Stimulated activated CD4-positive, alpha-beta T cell treated with anti-CD3 and anti-CD28 coated beads, Interleukin-12 subunit alpha, Interleukin-12 subunit beta, amount 100 ng/mL, for 24 hours (primary cell): ENCODE measurements at regions not wholly inside any gene's neighbourhood (a gene's known extent, or its start where the extent isn't known, plus 50 kb on each side); places are given as distances from the start of the nearest gene placed in this dataset.

Source experiments
- DNase-seq, 2 experiments: peaks; one replicate each; pipeline ENCODE4 v3.0.0-alpha.2; 2020; ENCODE audit warnings: low read depth in 2 of 2

DNA sequence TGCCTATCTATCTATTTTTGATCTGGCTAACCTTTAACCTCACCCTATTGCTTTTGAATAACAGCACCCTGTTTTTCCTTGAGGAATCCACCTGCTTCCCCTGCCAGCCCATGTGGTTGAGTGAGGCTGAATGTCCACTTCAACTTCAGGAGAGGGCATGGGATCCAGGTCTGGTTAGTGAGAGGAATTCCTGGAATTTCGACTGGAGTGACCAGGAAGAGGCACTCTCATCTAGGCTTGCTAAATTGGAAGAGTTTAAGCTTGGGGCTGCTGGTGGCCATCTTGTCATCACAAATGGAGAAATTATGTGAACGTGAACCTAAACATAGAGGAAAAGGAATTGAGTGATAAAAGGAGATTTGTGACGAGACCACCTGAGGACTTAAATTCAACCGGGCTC is 322.1 kb downstream of the OSTF1 start:
- DNase-seq = no peak

DNA sequence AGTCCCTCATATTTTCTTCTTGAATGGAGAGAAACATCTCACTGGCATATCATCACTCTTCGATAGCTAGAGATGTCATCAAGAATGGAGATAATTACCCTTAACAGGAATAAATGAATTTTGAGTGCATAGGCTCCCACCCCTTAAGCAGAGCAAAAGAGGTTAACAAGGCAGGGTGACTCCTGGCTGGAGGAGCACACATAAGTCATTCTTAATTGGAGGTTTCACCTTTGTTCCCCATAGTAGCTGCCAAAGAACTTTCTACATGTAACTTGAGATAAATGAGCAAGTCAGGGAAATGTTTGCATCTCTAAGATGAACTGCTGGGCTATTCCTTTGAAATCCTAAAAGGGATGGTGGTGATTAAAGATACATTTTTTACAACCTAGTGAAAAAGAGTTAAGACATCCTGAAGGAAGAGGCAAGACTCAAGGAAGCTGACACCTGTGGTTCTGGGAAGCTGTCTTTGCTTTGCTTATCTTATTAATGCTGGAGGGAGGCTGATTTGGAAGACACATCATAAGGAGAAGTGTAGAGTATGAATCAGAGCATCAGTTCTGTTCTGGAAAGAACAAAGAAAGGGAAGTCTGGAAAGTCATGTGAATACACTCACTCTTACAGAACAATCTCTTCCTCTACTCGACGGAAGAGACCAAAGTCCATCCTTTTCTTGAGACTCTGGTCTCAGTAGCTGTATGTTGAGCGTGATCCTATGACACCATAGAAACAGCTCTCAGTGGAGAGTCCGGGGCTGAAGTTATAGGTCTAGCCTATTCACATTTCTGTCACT is 326.3 kb downstream of the OSTF1 start:
- no peak for DNase-seq

DNA sequence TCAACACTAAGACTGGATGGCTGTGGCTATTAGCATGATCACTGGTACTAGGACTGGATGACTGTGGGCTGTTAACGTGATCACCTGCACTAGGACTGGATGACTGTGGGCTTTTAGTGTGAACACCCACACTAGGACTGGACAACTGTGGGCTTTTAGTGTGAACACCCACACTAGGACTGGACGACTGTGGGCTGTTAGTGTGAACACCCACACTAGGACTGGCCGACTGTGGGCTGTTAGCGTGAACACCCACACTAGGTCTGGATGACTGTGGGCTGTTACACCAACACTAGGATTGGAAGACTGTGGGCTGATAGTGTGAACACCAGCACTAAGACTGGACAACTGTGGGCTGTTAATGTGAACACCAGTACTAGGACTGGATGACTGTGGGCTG is 329.2 kb downstream of the OSTF1 start:
- DNase-seq = no peak

DNA sequence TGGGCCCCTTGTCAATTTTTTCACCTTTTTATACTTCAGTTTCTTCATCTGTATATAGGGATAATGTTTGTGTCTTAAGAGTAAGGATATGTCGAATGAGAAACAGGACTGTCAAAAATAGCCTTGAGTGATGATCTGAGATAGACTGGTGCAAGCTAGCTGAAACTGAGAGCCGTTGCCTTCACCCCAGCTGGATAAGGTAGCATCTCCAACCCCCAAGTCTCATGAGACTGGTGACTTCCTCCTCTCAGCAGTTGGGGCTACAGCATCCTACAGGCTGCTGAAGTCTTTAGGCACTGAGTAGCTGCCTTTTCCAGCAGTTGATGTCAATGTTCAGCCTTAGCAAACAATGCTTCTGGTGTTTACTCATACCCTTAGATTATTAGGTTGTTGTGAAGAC is 330.2 kb downstream of the OSTF1 start:
- DNase-seq = no peak

DNA sequence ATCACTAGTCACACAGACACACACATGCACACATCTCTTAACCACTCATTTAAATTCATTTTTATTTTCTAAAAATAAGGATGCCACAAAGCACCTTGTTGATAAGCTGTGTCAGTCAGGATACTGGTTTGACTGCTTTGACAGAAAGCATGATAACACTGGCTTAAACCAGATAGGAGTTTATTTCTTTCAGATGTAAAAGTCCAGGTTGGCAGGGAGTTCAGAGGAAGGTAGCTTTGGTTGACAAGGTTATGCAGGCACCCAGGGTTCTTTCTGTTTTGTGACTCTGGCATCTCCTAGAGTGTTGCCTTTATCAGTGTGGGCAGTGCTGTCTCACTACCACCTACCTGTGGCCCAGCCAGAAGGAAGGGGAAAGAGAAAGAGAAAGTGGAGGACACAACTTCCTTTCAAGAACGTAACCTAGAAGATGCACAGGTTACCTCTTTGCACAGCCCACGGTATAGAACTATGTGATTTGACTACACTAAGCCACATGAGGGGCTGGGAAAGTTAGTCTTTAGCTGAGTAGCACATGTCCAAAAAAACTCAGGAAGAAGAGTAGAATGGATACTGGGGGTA is 334.7 kb downstream of the OSTF1 start:
- no peak for DNase-seq

DNA sequence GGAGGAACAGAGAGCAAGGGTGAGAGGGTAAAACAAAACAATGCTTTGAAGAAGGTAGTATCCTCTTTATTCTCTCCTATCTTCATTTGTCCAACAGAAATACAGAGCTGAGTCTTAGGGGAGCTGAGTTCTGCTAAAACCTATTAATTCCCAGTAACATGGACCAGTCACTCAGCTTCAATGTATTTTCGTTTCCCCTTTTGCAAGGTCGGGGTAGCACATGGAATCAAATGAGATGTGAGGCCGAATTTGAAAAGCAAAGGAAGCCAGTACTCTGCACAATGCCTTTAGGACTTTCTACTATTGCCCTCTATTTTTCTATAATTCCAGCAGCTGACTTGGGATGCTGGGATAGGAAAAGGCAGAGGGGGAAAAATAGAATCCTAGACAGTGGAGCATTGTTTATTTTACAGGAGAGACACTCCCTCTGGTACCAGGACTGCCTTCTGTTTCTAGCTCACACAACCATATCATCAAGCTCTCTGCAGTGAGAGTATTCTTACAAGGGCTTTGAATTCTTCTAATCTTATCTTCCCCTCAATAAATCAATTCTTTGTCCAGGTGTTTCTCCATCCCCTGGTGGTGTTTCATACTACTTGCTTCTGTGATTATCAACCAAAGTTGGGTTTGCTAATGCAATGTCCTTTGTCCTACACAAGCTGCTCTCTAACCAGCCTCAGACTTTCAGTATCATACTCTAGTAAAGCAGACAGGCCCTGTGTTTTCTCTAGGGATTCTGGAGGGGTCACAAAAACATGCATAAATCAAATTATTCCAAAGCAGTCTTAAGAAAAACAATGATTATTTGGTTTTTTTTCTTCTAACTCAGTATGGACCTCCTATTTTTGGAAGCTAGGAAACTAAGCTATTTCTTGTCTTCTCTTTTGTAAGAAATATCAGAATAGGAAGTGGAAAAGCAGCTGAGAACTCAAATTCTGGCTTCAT is 341.5 kb downstream of the OSTF1 start:
- DNase-seq = no peak

DNA sequence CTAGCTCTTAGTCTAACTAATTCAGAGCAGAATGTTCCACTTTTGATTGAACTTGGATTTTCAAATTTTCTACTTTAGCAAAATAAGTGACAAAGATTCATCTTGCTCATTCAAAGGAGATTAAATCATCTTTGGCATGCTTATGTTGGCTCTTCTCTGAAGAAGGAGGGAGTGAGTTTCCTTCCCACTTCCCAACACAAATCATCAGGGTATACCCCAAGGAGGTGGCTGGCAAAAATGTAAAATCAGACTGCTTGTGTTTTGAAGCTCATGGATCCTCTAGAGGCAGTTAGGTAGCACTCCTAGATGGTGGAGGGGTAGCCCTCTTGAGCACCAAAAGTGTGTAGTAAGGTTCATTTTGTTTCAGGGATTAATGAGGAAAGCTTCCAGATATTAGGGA is 343.1 kb downstream of the OSTF1 start:
- DNase-seq = no peak

DNA sequence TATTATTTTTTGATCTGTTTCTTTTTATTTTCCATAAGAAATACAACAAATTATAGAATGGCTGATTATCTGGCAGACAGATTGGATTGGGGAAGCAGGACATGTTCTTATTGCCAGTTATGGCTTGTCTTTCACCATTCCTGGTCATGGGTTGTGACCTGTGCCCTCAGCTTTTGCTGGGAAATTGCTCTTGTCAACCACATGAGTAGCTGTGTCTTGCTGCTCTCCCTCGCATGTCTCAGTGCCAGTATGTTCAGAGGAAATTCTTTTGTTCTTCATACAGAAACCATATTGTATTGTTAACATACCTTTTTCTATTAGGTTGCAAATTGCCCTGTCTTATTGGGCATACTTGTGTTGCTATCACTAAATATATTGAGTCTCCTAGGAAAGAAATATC is 344.1 kb downstream of the OSTF1 start:
- no peak for DNase-seq

DNA sequence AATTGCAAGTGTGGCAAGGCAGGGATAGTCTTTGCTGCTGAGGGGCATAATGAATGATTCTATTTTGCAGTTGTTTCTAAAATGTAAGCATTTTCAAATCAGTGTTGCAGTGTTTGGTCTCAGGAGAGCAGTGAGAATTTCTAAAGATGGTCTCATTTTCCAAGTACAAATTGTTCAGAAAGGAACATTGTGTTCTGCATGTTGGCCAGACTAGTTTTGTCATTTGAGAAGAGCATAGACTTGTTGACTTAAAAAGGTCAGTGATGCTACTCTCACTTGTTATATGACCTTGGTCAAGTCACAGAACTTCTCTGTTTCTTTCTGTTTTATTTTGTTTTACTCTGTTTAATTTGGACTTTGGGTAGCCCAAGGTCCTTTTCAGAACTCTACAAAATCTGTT is 344.6 kb downstream of the OSTF1 start:
- no peak for DNase-seq

DNA sequence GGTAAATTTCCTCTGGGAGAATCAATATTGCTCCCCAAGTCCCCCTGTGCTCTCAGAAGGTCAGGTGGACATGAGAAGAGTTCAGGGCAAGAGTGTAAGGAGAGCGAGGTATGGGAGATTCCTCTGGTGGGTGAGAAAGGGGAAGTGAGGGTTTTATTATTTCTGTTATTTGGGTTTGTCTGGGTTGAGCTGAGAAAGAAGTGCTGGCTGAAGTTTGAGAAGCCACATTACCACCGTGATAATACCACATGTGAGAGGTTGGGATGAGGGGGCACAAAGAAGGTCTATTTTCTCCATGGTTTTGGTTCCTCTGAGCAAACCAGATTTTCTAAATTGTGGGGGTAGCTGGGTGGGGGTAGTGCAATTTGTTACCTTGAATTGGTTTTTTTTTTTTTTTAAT is 350.4 kb downstream of the OSTF1 start:
- no peak for DNase-seq

DNA sequence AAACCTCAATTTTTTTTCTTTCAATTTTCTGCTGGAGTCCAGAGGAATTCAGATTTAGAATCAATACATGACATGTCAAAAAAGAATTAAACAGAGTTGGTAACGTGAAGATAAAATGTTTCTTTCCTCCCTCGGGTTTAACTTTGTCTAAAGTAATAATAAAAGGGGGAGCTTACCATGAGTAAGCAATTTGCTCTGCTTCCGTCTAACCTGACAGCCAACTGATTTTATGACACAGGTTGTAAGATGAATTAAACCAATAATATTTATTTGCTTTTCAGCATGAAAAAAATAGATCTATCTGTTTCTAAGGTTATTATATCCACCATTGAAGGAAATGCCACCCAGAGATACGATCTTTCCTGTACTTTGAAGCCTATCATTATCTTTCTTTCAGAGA is 352.6 kb downstream of the OSTF1 start:
- no peak for DNase-seq

DNA sequence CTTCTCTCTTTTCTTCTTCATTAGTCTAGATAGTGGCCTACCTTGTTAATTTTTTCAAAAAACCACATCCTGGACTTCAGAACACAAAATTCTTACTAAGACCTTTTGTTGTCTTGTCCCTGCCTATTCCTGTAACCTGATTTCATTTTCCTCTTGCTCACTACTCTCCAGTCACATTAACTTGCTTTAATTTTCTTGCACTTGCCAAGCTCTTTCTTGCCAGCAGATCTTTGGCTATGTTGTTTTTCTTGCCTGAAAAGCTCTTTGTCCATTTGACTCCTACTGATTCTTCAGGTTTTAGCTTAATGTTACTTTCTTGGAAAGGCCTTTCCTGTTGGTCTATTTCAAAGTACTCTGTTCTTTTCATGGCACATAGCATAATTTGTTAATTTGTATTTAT is 356.8 kb downstream of the OSTF1 start:
- no peak for DNase-seq

DNA sequence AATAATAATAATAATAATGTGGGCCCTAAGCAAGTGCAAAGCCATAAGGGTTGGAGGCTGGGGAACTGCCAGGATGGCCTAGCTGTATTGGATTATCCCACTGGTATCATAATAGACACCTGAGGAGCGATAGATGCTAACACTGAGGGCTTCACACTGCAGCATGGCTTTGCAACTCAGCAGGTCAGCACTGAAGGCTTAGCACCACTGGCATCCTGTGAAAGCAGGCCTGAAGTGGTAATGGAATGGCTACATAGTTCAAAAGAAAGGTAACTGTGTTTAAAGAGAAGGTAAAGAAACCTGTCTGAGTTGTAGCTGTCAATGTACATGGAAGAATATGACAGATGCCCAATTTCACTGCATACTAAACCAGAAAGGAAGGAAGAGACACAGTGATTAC is 359.0 kb downstream of the OSTF1 start:
- no peak for DNase-seq

DNA sequence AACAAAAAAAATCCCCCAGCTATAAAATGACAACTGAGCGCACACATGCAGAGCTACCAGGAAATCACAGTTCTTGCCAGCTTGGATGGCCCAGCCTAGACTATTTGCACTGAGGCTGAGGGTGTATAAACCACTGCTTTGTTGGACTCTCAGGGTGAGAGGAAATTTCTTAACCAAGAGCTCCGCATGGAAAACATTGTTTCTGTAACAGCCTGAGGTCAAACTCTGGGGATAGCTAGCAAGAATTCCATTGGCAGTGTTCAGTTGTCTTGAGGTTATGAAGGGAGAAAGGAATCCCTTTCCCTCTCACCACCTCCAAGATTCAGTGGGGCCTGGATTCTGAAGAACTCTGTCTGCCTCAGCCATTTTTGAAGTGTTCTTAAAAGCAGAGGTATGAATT is 360.0 kb downstream of the OSTF1 start:
- no peak for DNase-seq

DNA sequence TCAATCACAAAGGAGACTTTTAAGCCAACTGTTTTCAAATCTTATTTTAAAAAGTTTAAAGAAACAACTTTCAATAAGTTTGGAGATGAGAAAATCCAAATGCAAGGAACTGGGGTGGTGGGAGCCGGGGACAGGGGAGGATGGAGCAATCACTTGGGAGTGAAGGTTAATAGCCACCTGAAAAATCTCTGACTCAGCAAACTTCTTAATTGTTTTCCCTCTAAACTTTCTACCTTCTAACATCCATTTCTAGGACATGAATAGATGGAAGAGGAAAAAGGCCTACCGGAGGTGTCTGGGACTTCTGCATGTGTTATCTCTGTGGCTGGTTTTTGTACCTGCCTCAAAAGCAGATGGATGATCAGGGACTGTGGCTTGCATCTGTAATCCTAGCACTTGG is 360.6 kb downstream of the OSTF1 start:
- DNase-seq = no peak

DNA sequence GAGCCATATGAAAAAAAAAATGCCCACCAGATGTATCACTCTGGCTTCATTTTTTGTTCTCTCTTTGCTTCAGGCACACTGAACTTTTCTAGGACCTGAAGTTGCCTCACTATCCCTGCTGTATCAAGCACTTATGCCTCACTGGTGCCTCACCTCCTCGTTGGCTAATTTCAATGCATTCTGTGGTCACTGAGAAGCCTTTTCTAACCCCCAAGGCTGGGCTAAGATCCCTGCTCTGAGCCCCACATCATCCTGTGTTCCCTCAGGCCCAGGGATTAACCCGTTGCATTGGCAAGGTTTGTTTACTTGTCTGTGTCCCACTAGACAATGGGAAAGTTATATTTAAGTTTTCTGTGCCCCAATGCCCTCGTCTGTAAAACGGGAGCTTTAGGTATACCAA is 362.7 kb downstream of the OSTF1 start:
- DNase-seq = no peak

DNA sequence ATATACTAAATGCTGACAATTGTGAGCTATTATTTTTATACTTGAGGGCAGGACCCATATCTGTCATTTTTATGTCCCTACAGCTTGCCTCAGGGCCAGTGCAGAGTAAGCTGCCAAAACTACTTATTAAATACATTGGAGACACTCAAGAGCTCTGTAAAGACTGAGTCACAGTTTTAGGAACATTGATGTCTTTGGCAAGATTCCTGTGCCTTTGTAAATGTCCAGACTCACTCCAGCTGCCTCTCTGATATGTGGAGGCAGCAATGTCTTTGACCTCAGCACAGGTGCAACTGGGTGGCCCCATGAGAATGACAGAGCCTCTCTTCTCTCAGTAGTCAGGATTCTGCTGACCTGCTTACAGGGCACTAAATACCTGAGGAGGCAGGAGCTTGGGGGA is 363.2 kb downstream of the OSTF1 start:
- no peak for DNase-seq

DNA sequence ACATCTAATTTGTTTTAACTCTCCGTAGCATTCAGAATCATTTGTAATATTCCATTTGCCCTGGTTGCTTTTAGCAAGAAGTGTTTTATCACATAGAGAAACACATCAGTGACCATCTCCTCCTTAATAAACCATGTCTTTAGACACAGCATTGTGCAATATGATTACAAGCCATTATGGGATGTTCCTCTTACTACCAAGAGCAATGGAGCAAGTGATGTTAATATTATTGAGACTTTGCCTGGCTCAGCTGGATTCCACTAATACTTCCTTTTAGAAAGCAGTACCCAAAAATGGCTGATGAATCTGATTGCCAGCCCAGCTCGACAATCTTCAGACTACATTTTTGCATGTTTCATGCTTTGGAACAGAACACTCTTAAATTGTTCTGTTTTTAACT is 364.2 kb downstream of the OSTF1 start:
- DNase-seq = no peak

DNA sequence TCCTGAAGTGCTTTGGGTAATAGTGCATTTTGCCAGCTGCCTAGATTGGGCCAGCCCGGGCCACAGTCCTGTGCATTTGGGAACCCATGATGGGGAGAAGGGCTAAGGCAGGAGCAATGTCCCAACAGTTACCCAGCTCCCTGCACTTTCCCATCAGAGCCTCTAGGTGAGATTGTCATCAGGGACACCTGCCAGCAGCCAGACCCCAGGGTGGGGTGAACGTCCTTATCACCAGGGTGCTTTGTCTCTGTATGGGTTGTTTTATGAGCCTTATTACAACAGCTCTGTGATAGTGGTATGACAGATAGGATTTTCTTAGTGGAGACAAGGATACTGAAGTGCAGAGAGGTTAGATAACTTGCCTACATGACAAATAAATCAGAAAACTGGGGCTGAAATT is 365.7 kb downstream of the OSTF1 start:
- DNase-seq = no peak

DNA sequence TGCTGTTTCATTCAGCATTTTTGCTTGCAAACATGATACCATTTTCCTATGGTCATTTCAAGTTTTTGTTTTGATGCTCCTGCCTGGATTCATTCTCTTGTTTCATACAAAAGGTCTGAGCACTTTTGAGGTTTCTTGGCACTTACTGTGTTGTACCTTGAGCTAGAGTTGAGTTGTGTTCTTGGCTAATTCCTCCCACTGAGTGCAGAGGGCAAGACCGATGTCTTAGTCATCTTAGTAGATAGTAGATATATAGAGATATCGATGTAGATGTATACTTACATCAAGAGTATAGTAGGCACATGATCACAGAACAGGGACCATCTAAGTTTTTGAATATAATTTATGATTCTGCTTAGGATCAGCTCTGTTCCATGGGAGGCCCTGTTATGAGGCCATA is 366.6 kb downstream of the OSTF1 start:
- DNase-seq = no peak

DNA sequence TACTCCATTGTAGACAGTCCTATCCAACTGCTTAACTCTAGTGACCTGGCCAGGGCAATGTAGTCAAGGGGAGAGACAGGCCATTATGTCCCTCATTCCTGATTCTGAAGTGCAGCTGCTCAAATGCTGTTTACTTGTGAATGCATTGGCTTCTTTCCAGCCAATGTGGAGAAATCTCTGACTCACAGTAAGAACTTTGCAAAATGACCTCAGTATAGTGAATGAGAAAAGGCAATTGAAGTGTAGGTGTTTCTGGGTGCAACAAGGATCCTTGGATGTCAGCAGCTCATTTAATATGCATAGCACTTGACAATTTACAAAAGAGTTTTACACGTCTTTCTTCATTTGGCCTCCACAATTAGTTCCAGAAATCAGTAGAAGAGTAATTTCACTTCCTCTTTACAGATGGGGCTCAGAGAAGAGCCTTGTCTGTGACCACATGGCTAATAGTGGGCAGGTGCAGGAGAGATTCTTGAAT is 367.2 kb downstream of the OSTF1 start:
- no peak for DNase-seq

DNA sequence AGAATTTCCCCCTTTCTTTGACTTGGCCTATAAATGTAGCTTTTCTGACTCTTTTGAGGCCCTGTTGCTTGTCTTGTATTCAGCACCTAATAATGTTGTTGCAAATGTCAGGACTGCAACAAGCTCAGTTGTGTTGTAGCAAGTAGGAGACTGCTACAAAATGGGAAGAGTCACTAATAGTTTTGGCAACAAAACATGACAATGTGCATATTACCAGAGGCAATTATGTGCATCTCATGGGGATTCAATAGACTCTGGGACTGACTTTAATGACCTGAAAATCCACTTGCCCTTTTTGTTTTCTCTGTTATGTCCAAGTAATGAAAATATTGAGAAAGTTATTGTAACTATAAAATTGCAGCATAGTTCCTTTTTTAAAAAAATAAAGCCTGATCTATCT is 368.4 kb downstream of the OSTF1 start:
- DNase-seq = no peak
